SK-N-SH (cell line): ENCODE measurements at regions not wholly inside any gene's neighbourhood (a gene's known extent, or its start where the extent isn't known, plus 50 kb on each side); places are given as distances from the start of the nearest gene placed in this dataset.

Source experiments
- CTCF ChIA-PET: fragments of 300-600, 350-600 bp; formaldehyde crosslinking; extraction: SDS; loops from one replicate; lab custom pipeline; 2021; lab: Yijun Ruan, JAX
- POLR2A ChIA-PET: fragments of 350-600 bp; sonication (Branson Sonifier 250); formaldehyde crosslinking; extraction: SDS; loops from one replicate; lab custom pipeline; 2020; ENCODE audit warnings: antibody characterized with exemption, inconsistent platforms; lab: Yijun Ruan, JAX
- DNase-seq: peaks from one replicate; pipeline ENCODE4 v3.0.0; 2012
- H2AFZ ChIP-seq: fragments of 200-600 bp; sonication (generic); 2 replicates; pipeline ENCODE4 v1.8.1; 2016; ENCODE audit warnings: antibody characterized with exemption, mild to moderate bottlenecking, low read depth
- H3F3A ChIP-seq: fragments of 200-600 bp; sonication (generic); replicated peaks from 2 replicates; pipeline ENCODE3; 2016; ENCODE audit warnings: antibody characterized with exemption, mild to moderate bottlenecking; ENCODE audit not compliant: insufficient read depth
- H3K27ac ChIP-seq, 2 experiments: fragments of 200-500 bp in 1 of 2; fragments of 200-600 bp in 1 of 2; sonication (Bioruptor generic) in 1 of 2; sonication (generic), shearing (Covaris generic) in 1 of 2; 2 replicates each; pipeline versions ENCODE4 v1.5.1 to v1.6.1; 2014 to 2016; ENCODE audit warnings: low read depth in 2 of 2, inconsistent platforms in 1 of 2, low read length in 1 of 2, mild to moderate bottlenecking in 1 of 2, mixed read lengths in 1 of 2
- H3K27me3 ChIP-seq: fragments of 200-600 bp; sonication (generic), shearing (Covaris generic); 2 replicates; pipeline ENCODE4 v1.6.1; 2016; ENCODE audit warnings: mixed run types; ENCODE audit not compliant: insufficient read depth
- H3K36me3 ChIP-seq, 2 experiments: fragments of 200-500 bp in 1 of 2; fragments of 200-600 bp in 1 of 2; sonication (Bioruptor generic) in 1 of 2; sonication (generic) in 1 of 2; replicated peaks in 1 of 2; 2 replicates each; pipeline versions ENCODE3 to v1.5.1; 2014 to 2016; ENCODE audit warnings: low read length in 1 of 2, mild to moderate bottlenecking in 1 of 2; ENCODE audit not compliant: insufficient read depth in 2 of 2, control insufficient read depth in 1 of 2
- H3K4me1 ChIP-seq, 2 experiments: fragments of 200-500 bp in 1 of 2; fragments of 200-600 bp in 1 of 2; sonication (Bioruptor generic) in 1 of 2; sonication (generic), shearing (Covaris generic) in 1 of 2; 2 replicates each; pipeline versions ENCODE4 v1.5.1 to v1.6.1; 2014 to 2016; ENCODE audit warnings: low read depth in 1 of 2, low read length in 1 of 2, mixed run types in 1 of 2; ENCODE audit not compliant: insufficient read depth in 2 of 2, control insufficient read depth in 1 of 2
- H3K4me2 ChIP-seq: fragments of 200-600 bp; sonication (generic), shearing (Covaris generic); 2 replicates; pipeline ENCODE4 v1.6.1; 2017; ENCODE audit warnings: mixed run types
- H3K4me3 ChIP-seq, 2 experiments: fragments of 200-500 bp in 1 of 2; fragments of 200-600 bp in 1 of 2; sonication (Bioruptor generic) in 1 of 2; sonication (generic), shearing (Covaris generic) in 1 of 2; 2 replicates each; pipeline versions ENCODE4 v1.5.1 to v1.8.1; 2014 to 2016; ENCODE audit warnings: low read depth in 2 of 2, inconsistent platforms in 1 of 2, low read length in 1 of 2, mild to moderate bottlenecking in 1 of 2, mixed read lengths in 1 of 2, moderate library complexity in 1 of 2
- H3K79me2 ChIP-seq: fragments of 200-600 bp; sonication (generic); 2 replicates; pipeline ENCODE4 v1.8.1; 2017; ENCODE audit warnings: mild to moderate bottlenecking; ENCODE audit not compliant: insufficient read depth
- H3K9ac ChIP-seq: fragments of 200-600 bp; sonication (generic); 2 replicates; pipeline ENCODE4 v1.6.1; 2017; ENCODE audit warnings: mixed run types
- H3K9me2 ChIP-seq: fragments of 200-600 bp; sonication (generic); 2 replicates; pipeline ENCODE4 v1.6.1; 2017; ENCODE audit warnings: mixed run types
- H3K9me3 ChIP-seq: fragments of 200-600 bp; sonication (generic); 2 replicates; pipeline ENCODE4 v1.6.1; 2017; ENCODE audit warnings: mixed run types, mild to moderate bottlenecking, moderate library complexity
- H4K20me1 ChIP-seq: fragments of 200-600 bp; sonication (generic); 2 replicates; pipeline ENCODE4 v1.6.1; 2017; ENCODE audit warnings: mild to moderate bottlenecking, mixed run types; ENCODE audit not compliant: insufficient read depth
- CHD2 ChIP-seq: fragments of 150-350 bp; IDR thresholded peaks from 2 replicates; pipeline ENCODE4 v1.6.1; 2018; ENCODE audit warnings: low read length; ENCODE audit not compliant: partially characterized antibody
- ELF1 ChIP-seq: IDR thresholded peaks from 2 replicates; pipeline ENCODE4 v1.4.0; 2012
- EP300 ChIP-seq, 2 experiments: IDR thresholded peaks; 2 replicates each; pipeline versions ENCODE4 v1.4.0 to v1.6.1; 2012; ENCODE audit warnings: borderline replicate concordance in 1 of 2, low read depth in 1 of 2, low read length in 1 of 2
- FOSL2 ChIP-seq: IDR thresholded peaks from 2 replicates; pipeline ENCODE4 v1.4.0; 2012; ENCODE audit warnings: low read depth, mild to moderate bottlenecking, moderate library complexity, borderline replicate concordance
- FOXM1 ChIP-seq: IDR thresholded peaks from 2 replicates; pipeline ENCODE4 v1.4.0; 2012; ENCODE audit warnings: low read depth, mild to moderate bottlenecking
- GATA2 ChIP-seq: sonication (generic); formaldehyde crosslinking; IDR thresholded peaks from 2 replicates; pipeline ENCODE4 v1.5.0; 2020; ENCODE audit warnings: mild to moderate bottlenecking, missing genetic modification reagents
- IRF3 ChIP-seq: fragments of 150-350 bp; IDR thresholded peaks from 2 replicates; pipeline ENCODE4 v1.6.1; 2016; ENCODE audit warnings: mild to moderate bottlenecking, low read depth, low read length
- JUND ChIP-seq: IDR thresholded peaks from 2 replicates; pipeline ENCODE4 v1.4.0; 2012
- MAX ChIP-seq: IDR thresholded peaks from 2 replicates; pipeline ENCODE4 v1.4.0; 2012; ENCODE audit warnings: low read depth
- MEF2A ChIP-seq: IDR thresholded peaks from 2 replicates; pipeline ENCODE4 v1.4.0; 2012; ENCODE audit warnings: low read depth, borderline replicate concordance
- NFIC ChIP-seq: IDR thresholded peaks from 2 replicates; pipeline ENCODE4 v1.4.0; 2012; ENCODE audit warnings: borderline replicate concordance
- PBX3 ChIP-seq: IDR thresholded peaks from 2 replicates; pipeline ENCODE4; 2012
- RAD21 ChIP-seq: IDR thresholded peaks from 2 replicates; pipeline ENCODE4 v1.6.1; 2012; ENCODE audit warnings: mild to moderate bottlenecking, low read length
- RCOR1 ChIP-seq: fragments of 150-350 bp; IDR thresholded peaks from 2 replicates; pipeline ENCODE4 v1.6.1; 2017; ENCODE audit warnings: antibody characterized with exemption, low read length
- RFX5 ChIP-seq: IDR thresholded peaks from 2 replicates; pipeline ENCODE4 v1.6.1; 2012; ENCODE audit warnings: mild to moderate bottlenecking, improper control_type of control experiment, low read length
- RXRA ChIP-seq: IDR thresholded peaks from 2 replicates; pipeline ENCODE4 v1.4.0; 2012; ENCODE audit warnings: low read depth, mild to moderate bottlenecking, borderline replicate concordance
- SMC3 ChIP-seq: IDR thresholded peaks from 2 replicates; pipeline ENCODE4 v1.6.1; 2012; ENCODE audit warnings: low read depth, low read length, improper control_type of control experiment
- TCF12 ChIP-seq: IDR thresholded peaks from 2 replicates; pipeline ENCODE4 v1.4.0; 2012
- TEAD4 ChIP-seq: IDR thresholded peaks from 2 replicates; pipeline ENCODE4 v1.4.0; 2012; ENCODE audit warnings: mild to moderate bottlenecking, borderline replicate concordance; ENCODE audit not compliant: insufficient read depth
- USF1 ChIP-seq: IDR thresholded peaks from 2 replicates; pipeline ENCODE4 v1.4.0; 2012; ENCODE audit warnings: low read depth, borderline replicate concordance
- USF2 ChIP-seq: fragments of 150-350 bp; IDR thresholded peaks from 2 replicates; pipeline ENCODE4 v1.6.1; 2017; ENCODE audit warnings: antibody characterized with exemption, low read length, low read depth, borderline replicate concordance
- ZBTB33 ChIP-seq: IDR thresholded peaks from 2 replicates; pipeline ENCODE4 v1.4.0; 2012; ENCODE audit warnings: low read depth, borderline replicate concordance
- WGBS: methylation state at CpG from one replicate; pipeline ENCODE4 v1.1.6; 2017; ENCODE audit warnings: low lambda C conversion rate; 5-methylcytosine and 5-hydroxymethylcytosine counted together

GRCh38 chr6:85912582-85912981 is 269.9 kb upstream of the SYNCRIP start:
- TF ChIP-seq RFX5 (no peak), CHD2 (no peak), FOXM1 (no peak), USF1 (no peak), EP300 (IDR thresholded peaks at IDR 0.05; ENCODE audit: borderline replicate concordance in 1 of 2, low read depth in 1 of 2, low read length in 1 of 2) (no peak), MEF2A (no peak), RXRA (no peak), GATA2 (no peak), ELF1 (no peak), MAX (no peak), RCOR1 (no peak), TEAD4 (no peak), RAD21 (no peak), FOSL2 (no peak), TCF12 (no peak), SMC3 (no peak), JUND (no peak)
- no peaks in the 10 kb centered on the region for H3K79me2 ChIP-seq
- H3F3A ChIP-seq: no peaks in the 10 kb centered on the region
- H3K4me1 ChIP-seq: no peaks in the 10 kb centered on the region; a peak in 1 of 4 replicates
- no peaks in the 10 kb centered on the region for H3K9me3 ChIP-seq
- H3K9ac ChIP-seq: no peak overlapping the region
- H4K20me1 ChIP-seq: no peaks in the 10 kb centered on the region
- H3K9me2 ChIP-seq: no peaks in the 10 kb centered on the region
- ChIA-PET CTCF (interaction anchor here (1.0 to 1.1 kb wide), 2 partner anchors 10 to 19 kb away, joined by 3 to 6 read pairs; no protein-coding TSS in a partner anchor), POLR2A (no interaction called here)
- no peaks in the 10 kb centered on the region for H3K27me3 ChIP-seq
- H3K36me3 ChIP-seq: no peaks in the 10 kb centered on the region
- H3K4me3 ChIP-seq: no peak overlapping the region
- no peak overlapping the region for H2AFZ ChIP-seq
- DNase-seq: no peak
- WGBS: 36% methylated on average over 3 of the region's 3 CpGs
- H3K4me2 ChIP-seq: no peak overlapping the region
- no peak overlapping the region for H3K27ac ChIP-seq

GRCh38 chr6:85911067-85911466 is 268.4 kb upstream of the SYNCRIP start:
- Histone ChIP-seq H3K9ac (no peak overlapping the region), H3F3A (no peaks in the 10 kb centered on the region), H3K4me3 (no peak overlapping the region), H2AFZ (no peak overlapping the region), H3K9me2 (no peaks in the 10 kb centered on the region), H3K79me2 (no peaks in the 10 kb centered on the region), H3K4me1 (no peaks in the 10 kb centered on the region; a peak in 1 of 4 replicates), H3K27me3 (no peaks in the 10 kb centered on the region), H3K27ac (no peak overlapping the region), H3K36me3 (no peaks in the 10 kb centered on the region), H4K20me1 (no peaks in the 10 kb centered on the region), H3K4me2 (no peak overlapping the region), H3K9me3 (no peaks in the 10 kb centered on the region)
- ChIA-PET CTCF (interaction anchor here (1.1 to 1.2 kb wide), 2 partner anchors 9 to 12 kb away, joined by 5 read pairs; no protein-coding TSS in a partner anchor), POLR2A (no interaction called here)
- DNase-seq: no peak
- no peak for TF ChIP-seq GATA2
- TF ChIP-seq PBX3: no peak
- no peak for TF ChIP-seq RFX5
- TF ChIP-seq USF2: no peak
- no peak for TF ChIP-seq FOXM1
- no peak for TF ChIP-seq CHD2
- TF ChIP-seq ZBTB33: no peak
- no peak for TF ChIP-seq JUND
- no peak for TF ChIP-seq IRF3
- TF ChIP-seq TEAD4: no peak
- no peak for TF ChIP-seq NFIC
- 49% methylated on average over 3 of the region's 9 CpGs for WGBS
